ENCODE measurements at regions not wholly inside any gene's neighbourhood (a gene's known extent, or its start where the extent isn't known, plus 50 kb on each side); places are given as distances from the start of the nearest gene placed in this dataset.
"Not testable (repeated sequence)": the region's sequence is repeated elsewhere in the genome, so short reads cannot be mapped to it uniquely, and the experiment has no call there.

GRCh38 chrX:66902081-66902480, 263.2 kb upstream of the EDA2R start:
- no peak for DNase-seq

- DNase-seq = no peak
Observed at GRCh38 chrX:66900886-66901285, 262.0 kb upstream of the EDA2R start.

- no peak for DNase-seq
Observed at GRCh38 chrX:66892004-66892403, 253.1 kb upstream of the EDA2R start.

GRCh38 chrX:66889418-66889817, 250.5 kb upstream of the EDA2R start:
- no peak for DNase-seq

GRCh38 chrX:66882101-66882500, 243.2 kb upstream of the EDA2R start:
- DNase-seq = no peak

GRCh38 chrX:66876776-66877175, 237.9 kb upstream of the EDA2R start:
- DNase-seq = no peak

- DNase-seq = no peak
Observed at GRCh38 chrX:66872771-66873170, 233.9 kb upstream of the EDA2R start.

- no peak for DNase-seq
Observed at GRCh38 chrX:66863721-66864120, 224.8 kb upstream of the EDA2R start.

- no peak for DNase-seq
Observed at GRCh38 chrX:66833426-66833825, 194.5 kb upstream of the EDA2R start.

- DNase-seq = no peak
Observed at GRCh38 chrX:66815227-66815626, 176.3 kb upstream of the EDA2R start.

- DNase-seq = not testable (repeated sequence)
Observed at GRCh38 chrX:66794514-66794913, 155.6 kb upstream of the EDA2R start.

- no peak for DNase-seq
Observed at GRCh38 chrX:66766318-66766717, 127.4 kb upstream of the EDA2R start.

- DNase-seq = no peak
Observed at GRCh38 chrX:66760651-66761050, 121.8 kb upstream of the EDA2R start.

GRCh38 chrX:66756717-66757116, 117.8 kb upstream of the EDA2R start:
- DNase-seq = no peak

GRCh38 chrX:66751136-66751782, 112.4 kb upstream of the EDA2R start:
- no peak for DNase-seq

GRCh38 chrX:66744519-66744918, 105.6 kb upstream of the EDA2R start:
- not testable (repeated sequence) for DNase-seq

- no peak for DNase-seq
Observed at GRCh38 chrX:66731398-66731797, 92.5 kb upstream of the EDA2R start.

GRCh38 chrX:66728818-66729271, 90.0 kb upstream of the EDA2R start:
- DNase-seq = peak; percentile 66

GRCh38 chrX:66717926-66718325, 79.0 kb upstream of the EDA2R start:
- DNase-seq = no peak

- no peak for DNase-seq
Observed at GRCh38 chrX:66698273-66699204, 59.7 kb upstream of the EDA2R start.

GRCh38 chrX:66692512-66692911, 53.6 kb upstream of the EDA2R start:
- not testable (repeated sequence) for DNase-seq

Data from T1000 (cell line).